SK-N-SH (cell line): ENCODE measurements at regions not wholly inside any gene's neighbourhood (a gene's known extent, or its start where the extent isn't known, plus 50 kb on each side); places are given as distances from the start of the nearest gene placed in this dataset.

Experiments used
- CTCF ChIA-PET: fragments of 300-600, 350-600 bp; formaldehyde crosslinking; extraction: SDS; loops from one replicate; lab custom pipeline; 2021; lab: Yijun Ruan, JAX
- POLR2A ChIA-PET: fragments of 350-600 bp; sonication (Branson Sonifier 250); formaldehyde crosslinking; extraction: SDS; loops from one replicate; lab custom pipeline; 2020; ENCODE audit warnings: antibody characterized with exemption, inconsistent platforms; lab: Yijun Ruan, JAX
- DNase-seq: peaks from one replicate; pipeline ENCODE4 v3.0.0; 2012
- H2AFZ ChIP-seq: fragments of 200-600 bp; sonication (generic); 2 replicates; pipeline ENCODE4 v1.8.1; 2016; ENCODE audit warnings: antibody characterized with exemption, mild to moderate bottlenecking, low read depth
- H3F3A ChIP-seq: fragments of 200-600 bp; sonication (generic); replicated peaks from 2 replicates; pipeline ENCODE3; 2016; ENCODE audit warnings: antibody characterized with exemption, mild to moderate bottlenecking; ENCODE audit not compliant: insufficient read depth
- H3K27ac ChIP-seq, 2 experiments: fragments of 200-500 bp in 1 of 2; fragments of 200-600 bp in 1 of 2; sonication (Bioruptor generic) in 1 of 2; sonication (generic), shearing (Covaris generic) in 1 of 2; 2 replicates each; pipeline versions ENCODE4 v1.5.1 to v1.6.1; 2014 to 2016; ENCODE audit warnings: low read depth in 2 of 2, inconsistent platforms in 1 of 2, low read length in 1 of 2, mild to moderate bottlenecking in 1 of 2, mixed read lengths in 1 of 2
- H3K27me3 ChIP-seq: fragments of 200-600 bp; sonication (generic), shearing (Covaris generic); 2 replicates; pipeline ENCODE4 v1.6.1; 2016; ENCODE audit warnings: mixed run types; ENCODE audit not compliant: insufficient read depth
- H3K36me3 ChIP-seq, 2 experiments: fragments of 200-500 bp in 1 of 2; fragments of 200-600 bp in 1 of 2; sonication (Bioruptor generic) in 1 of 2; sonication (generic) in 1 of 2; replicated peaks in 1 of 2; 2 replicates each; pipeline versions ENCODE3 to v1.5.1; 2014 to 2016; ENCODE audit warnings: low read length in 1 of 2, mild to moderate bottlenecking in 1 of 2; ENCODE audit not compliant: insufficient read depth in 2 of 2, control insufficient read depth in 1 of 2
- H3K4me1 ChIP-seq, 2 experiments: fragments of 200-500 bp in 1 of 2; fragments of 200-600 bp in 1 of 2; sonication (Bioruptor generic) in 1 of 2; sonication (generic), shearing (Covaris generic) in 1 of 2; 2 replicates each; pipeline versions ENCODE4 v1.5.1 to v1.6.1; 2014 to 2016; ENCODE audit warnings: low read depth in 1 of 2, low read length in 1 of 2, mixed run types in 1 of 2; ENCODE audit not compliant: insufficient read depth in 2 of 2, control insufficient read depth in 1 of 2
- H3K4me2 ChIP-seq: fragments of 200-600 bp; sonication (generic), shearing (Covaris generic); 2 replicates; pipeline ENCODE4 v1.6.1; 2017; ENCODE audit warnings: mixed run types
- H3K4me3 ChIP-seq, 2 experiments: fragments of 200-500 bp in 1 of 2; fragments of 200-600 bp in 1 of 2; sonication (Bioruptor generic) in 1 of 2; sonication (generic), shearing (Covaris generic) in 1 of 2; 2 replicates each; pipeline versions ENCODE4 v1.5.1 to v1.8.1; 2014 to 2016; ENCODE audit warnings: low read depth in 2 of 2, inconsistent platforms in 1 of 2, low read length in 1 of 2, mild to moderate bottlenecking in 1 of 2, mixed read lengths in 1 of 2, moderate library complexity in 1 of 2
- H3K79me2 ChIP-seq: fragments of 200-600 bp; sonication (generic); 2 replicates; pipeline ENCODE4 v1.8.1; 2017; ENCODE audit warnings: mild to moderate bottlenecking; ENCODE audit not compliant: insufficient read depth
- H3K9ac ChIP-seq: fragments of 200-600 bp; sonication (generic); 2 replicates; pipeline ENCODE4 v1.6.1; 2017; ENCODE audit warnings: mixed run types
- H3K9me2 ChIP-seq: fragments of 200-600 bp; sonication (generic); 2 replicates; pipeline ENCODE4 v1.6.1; 2017; ENCODE audit warnings: mixed run types
- H3K9me3 ChIP-seq: fragments of 200-600 bp; sonication (generic); 2 replicates; pipeline ENCODE4 v1.6.1; 2017; ENCODE audit warnings: mixed run types, mild to moderate bottlenecking, moderate library complexity
- H4K20me1 ChIP-seq: fragments of 200-600 bp; sonication (generic); 2 replicates; pipeline ENCODE4 v1.6.1; 2017; ENCODE audit warnings: mild to moderate bottlenecking, mixed run types; ENCODE audit not compliant: insufficient read depth
- EP300 ChIP-seq, 2 experiments: IDR thresholded peaks; 2 replicates each; pipeline versions ENCODE4 v1.4.0 to v1.6.1; 2012; ENCODE audit warnings: borderline replicate concordance in 1 of 2, low read depth in 1 of 2, low read length in 1 of 2
- FOXJ3 ChIP-seq: sonication (generic); formaldehyde crosslinking; IDR thresholded peaks from 2 replicates; pipeline ENCODE4 v1.5.1; 2020; ENCODE audit warnings: mild to moderate bottlenecking, missing genetic modification reagents
- GABPA ChIP-seq: IDR thresholded peaks from 2 replicates; pipeline ENCODE4 v1.4.0; 2012; ENCODE audit warnings: low read depth, mild to moderate bottlenecking
- GATA2 ChIP-seq: sonication (generic); formaldehyde crosslinking; IDR thresholded peaks from 2 replicates; pipeline ENCODE4 v1.5.0; 2020; ENCODE audit warnings: mild to moderate bottlenecking, missing genetic modification reagents
- JUND ChIP-seq: IDR thresholded peaks from 2 replicates; pipeline ENCODE4 v1.4.0; 2012
- MEF2A ChIP-seq: IDR thresholded peaks from 2 replicates; pipeline ENCODE4 v1.4.0; 2012; ENCODE audit warnings: low read depth, borderline replicate concordance
- POLR2AphosphoS5 ChIP-seq: IDR thresholded peaks from 2 replicates; pipeline ENCODE4 v1.6.1; 2012; ENCODE audit warnings: low read depth, low read length
- RAD21 ChIP-seq: IDR thresholded peaks from 2 replicates; pipeline ENCODE4 v1.6.1; 2012; ENCODE audit warnings: mild to moderate bottlenecking, low read length
- SIN3A ChIP-seq: IDR thresholded peaks from 2 replicates; pipeline ENCODE4 v1.6.1; 2012; ENCODE audit warnings: low read depth, mild to moderate bottlenecking, low read length, moderate library complexity, borderline replicate concordance
- SMC3 ChIP-seq: IDR thresholded peaks from 2 replicates; pipeline ENCODE4 v1.6.1; 2012; ENCODE audit warnings: low read depth, low read length, improper control_type of control experiment
- TAF1 ChIP-seq: IDR thresholded peaks from 2 replicates; pipeline ENCODE4 v1.6.1; 2012; ENCODE audit warnings: low read depth, mild to moderate bottlenecking, low read length, moderate library complexity, borderline replicate concordance
- TCF12 ChIP-seq: IDR thresholded peaks from 2 replicates; pipeline ENCODE4 v1.4.0; 2012
- YY1 ChIP-seq: IDR thresholded peaks from 2 replicates; pipeline ENCODE4 v1.4.0; 2012; ENCODE audit warnings: low read depth, mild to moderate bottlenecking
- WGBS: methylation state at CpG from one replicate; pipeline ENCODE4 v1.1.6; 2017; ENCODE audit warnings: low lambda C conversion rate; 5-methylcytosine and 5-hydroxymethylcytosine counted together
- TF ChIP-seq, protein P1 (sequence below): IDR thresholded peaks from 2 replicates; pipeline ENCODE4 v1.4.0; 2012; ENCODE audit warnings: low read depth, borderline replicate concordance
- TF ChIP-seq, protein P2 (sequence below): fragments of 150-350 bp; IDR thresholded peaks from 2 replicates; pipeline ENCODE4 v1.6.1; 2017; ENCODE audit warnings: antibody characterized with exemption, low read length, low read depth, borderline replicate concordance
- TF ChIP-seq, protein P3 (sequence below): IDR thresholded peaks from 2 replicates; pipeline ENCODE4 v1.4.0; 2012; ENCODE audit warnings: low read depth, borderline replicate concordance

DNA sequence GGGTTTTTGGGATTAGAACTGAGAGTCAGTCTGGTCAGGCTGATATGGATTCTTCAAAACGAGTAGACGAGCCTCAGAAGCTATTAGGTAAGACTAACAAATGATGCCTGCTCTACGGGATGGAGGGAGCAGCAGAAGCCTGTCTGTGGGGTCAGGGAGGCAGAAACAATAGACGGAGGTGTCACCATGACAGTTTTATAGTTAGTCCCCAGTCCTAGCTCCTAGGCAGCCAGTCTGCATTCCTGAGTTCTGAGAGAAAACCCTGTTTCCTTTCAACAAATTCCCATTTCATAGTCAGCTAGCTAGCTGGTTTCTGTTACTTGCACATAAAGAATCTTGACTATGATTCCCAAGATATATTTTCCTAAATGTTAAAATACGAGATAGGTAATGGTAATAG is 542.1 kb downstream of the PID1 start (continued):
- TF ChIP-seq GATA2 (CRISPR knock-in tag) = no peak

DNA sequence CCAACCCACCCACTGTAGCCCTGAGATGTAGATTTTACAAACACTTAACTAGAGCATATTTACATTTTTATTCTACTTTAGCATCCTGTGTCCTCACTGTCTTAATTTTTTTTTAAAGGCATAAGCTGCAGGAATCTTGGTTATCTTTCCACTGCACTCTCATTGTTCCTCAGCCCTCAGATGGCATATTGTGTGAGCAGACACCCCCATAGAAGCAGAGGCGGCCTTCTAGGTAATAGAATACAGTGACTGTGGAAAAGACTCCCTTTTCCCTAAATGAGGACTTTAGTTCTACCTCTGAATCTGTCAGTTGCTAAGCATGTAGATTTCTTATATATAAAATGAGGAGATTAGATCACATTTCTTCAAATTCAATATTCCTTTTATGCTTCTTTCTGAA is 543.5 kb upstream of the SPHKAP start:
- H3K27me3 ChIP-seq = no peaks in the 10 kb centered on the region
- no peak overlapping the region for H3K27ac ChIP-seq
- POLR2A ChIA-PET = no interaction called here
- no peak for DNase-seq
- no peaks in the 10 kb centered on the region for H3K9me3 ChIP-seq
- no peaks in the 10 kb centered on the region for H3K9me2 ChIP-seq
- no peaks in the 10 kb centered on the region for H3K79me2 ChIP-seq
- H3K4me1 ChIP-seq = no peaks in the 10 kb centered on the region
- 9% methylated on average over 1 of the region's 1 CpG for WGBS
- no peaks in the 10 kb centered on the region for H3F3A ChIP-seq
- no peak overlapping the region for H3K4me3 ChIP-seq
- CTCF ChIA-PET = no interaction called here
- H3K36me3 ChIP-seq = no peaks in the 10 kb centered on the region
- H3K9ac ChIP-seq = no peak overlapping the region
- TF ChIP-seq, protein P1, sequence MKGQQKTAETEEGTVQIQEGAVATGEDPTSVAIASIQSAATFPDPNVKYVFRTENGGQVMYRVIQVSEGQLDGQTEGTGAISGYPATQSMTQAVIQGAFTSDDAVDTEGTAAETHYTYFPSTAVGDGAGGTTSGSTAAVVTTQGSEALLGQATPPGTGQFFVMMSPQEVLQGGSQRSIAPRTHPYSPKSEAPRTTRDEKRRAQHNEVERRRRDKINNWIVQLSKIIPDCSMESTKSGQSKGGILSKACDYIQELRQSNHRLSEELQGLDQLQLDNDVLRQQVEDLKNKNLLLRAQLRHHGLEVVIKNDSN = no peak
- TF ChIP-seq SIN3A = no peak
- no peak for TF ChIP-seq SMC3
- no peak for TF ChIP-seq MEF2A
- TF ChIP-seq EP300 (IDR thresholded peaks at IDR 0.05; ENCODE audit: borderline replicate concordance in 1 of 2, low read depth in 1 of 2, low read length in 1 of 2) = no peak
- TF ChIP-seq POLR2AphosphoS5 = no peak
- no peak for TF ChIP-seq JUND
- no peak for TF ChIP-seq GABPA
- TF ChIP-seq RAD21 = no peak
- no peak for TF ChIP-seq TAF1
- TF ChIP-seq YY1 = no peak
- TF ChIP-seq, protein P2, sequence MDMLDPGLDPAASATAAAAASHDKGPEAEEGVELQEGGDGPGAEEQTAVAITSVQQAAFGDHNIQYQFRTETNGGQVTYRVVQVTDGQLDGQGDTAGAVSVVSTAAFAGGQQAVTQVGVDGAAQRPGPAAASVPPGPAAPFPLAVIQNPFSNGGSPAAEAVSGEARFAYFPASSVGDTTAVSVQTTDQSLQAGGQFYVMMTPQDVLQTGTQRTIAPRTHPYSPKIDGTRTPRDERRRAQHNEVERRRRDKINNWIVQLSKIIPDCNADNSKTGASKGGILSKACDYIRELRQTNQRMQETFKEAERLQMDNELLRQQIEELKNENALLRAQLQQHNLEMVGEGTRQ = no peak
- no peak for TF ChIP-seq TCF12
- TF ChIP-seq, protein P3, sequence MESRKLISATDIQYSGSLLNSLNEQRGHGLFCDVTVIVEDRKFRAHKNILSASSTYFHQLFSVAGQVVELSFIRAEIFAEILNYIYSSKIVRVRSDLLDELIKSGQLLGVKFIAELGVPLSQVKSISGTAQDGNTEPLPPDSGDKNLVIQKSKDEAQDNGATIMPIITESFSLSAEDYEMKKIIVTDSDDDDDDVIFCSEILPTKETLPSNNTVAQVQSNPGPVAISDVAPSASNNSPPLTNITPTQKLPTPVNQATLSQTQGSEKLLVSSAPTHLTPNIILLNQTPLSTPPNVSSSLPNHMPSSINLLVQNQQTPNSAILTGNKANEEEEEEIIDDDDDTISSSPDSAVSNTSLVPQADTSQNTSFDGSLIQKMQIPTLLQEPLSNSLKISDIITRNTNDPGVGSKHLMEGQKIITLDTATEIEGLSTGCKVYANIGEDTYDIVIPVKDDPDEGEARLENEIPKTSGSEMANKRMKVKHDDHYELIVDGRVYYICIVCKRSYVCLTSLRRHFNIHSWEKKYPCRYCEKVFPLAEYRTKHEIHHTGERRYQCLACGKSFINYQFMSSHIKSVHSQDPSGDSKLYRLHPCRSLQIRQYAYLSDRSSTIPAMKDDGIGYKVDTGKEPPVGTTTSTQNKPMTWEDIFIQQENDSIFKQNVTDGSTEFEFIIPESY = no peak
- no peak for TF ChIP-seq FOXJ3 (CRISPR knock-in tag)
- no peaks in the 10 kb centered on the region for H4K20me1 ChIP-seq
- H3K4me2 ChIP-seq = no peak overlapping the region
- no peak overlapping the region for H2AFZ ChIP-seq
